ENCODE measurements at regions not wholly inside any gene's neighbourhood (a gene's known extent, or its start where the extent isn't known, plus 50 kb on each side); places are given as distances from the start of the nearest gene placed in this dataset.

- TF ChIP-seq CTCF (conservative IDR thresholded peaks at IDR 0.05; ENCODE audit: low read length) (no peak), EZH2phosphoT487 (IDR thresholded peaks at IDR 0.05; ENCODE audit: borderline replicate concordance, low read depth, low read length) (no peak)
These were observed 237.3 kb downstream of the TMEM167A start for GRCh38 chr5:82839881-82840280.
